Erythroblast (primary cell): ENCODE measurements at regions not wholly inside any gene's neighbourhood (a gene's known extent, or its start where the extent isn't known, plus 50 kb on each side); places are given as distances from the start of the nearest gene placed in this dataset.

ENCODE experiments used
- DNase-seq, 2 experiments: peaks; one replicate each; lab custom pipeline; 2025; lab: John Stamatoyannopoulos, UW
- GATA1 ChIP-seq: IDR thresholded peaks from 2 replicates; pipeline ENCODE4 v1.6.1; 2011; ENCODE audit warnings: low read depth, mild to moderate bottlenecking, control low read depth, low read length, moderate library complexity
- POLR2A ChIP-seq: IDR thresholded peaks from 2 replicates; pipeline ENCODE4 v1.6.1; 2011; ENCODE audit warnings: mild to moderate bottlenecking, low read length

- DNase-seq: no peak
- TF ChIP-seq POLR2A: no peak
- no peak for TF ChIP-seq GATA1
Measured at GRCh38 chr2:14737201-14737600, 104.7 kb downstream of the LRATD1 start.

DNA sequence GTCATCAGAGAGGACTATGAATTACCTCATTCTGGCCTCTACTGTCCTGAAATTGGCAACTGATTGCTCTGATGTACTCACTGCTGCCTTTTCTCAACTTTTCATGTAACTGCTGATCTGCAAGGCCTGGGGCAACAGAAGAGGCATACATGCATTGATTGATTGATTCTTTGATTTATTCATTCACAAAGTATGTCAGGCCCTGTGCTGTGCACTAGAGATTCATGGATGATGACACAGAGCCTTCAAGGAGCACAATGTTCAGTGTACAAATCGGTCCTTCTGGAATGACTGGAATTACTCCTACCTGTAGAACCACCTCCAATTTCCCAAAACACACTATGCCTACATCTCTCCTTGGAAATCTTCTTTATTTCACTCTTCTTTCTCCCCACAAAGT is 111.3 kb downstream of the LRATD1 start:
- DNase-seq: no peak
- TF ChIP-seq GATA1 (no peak), POLR2A (no peak)

- TF ChIP-seq POLR2A (no peak), GATA1 (no peak)
- DNase-seq: no peak
Measured at GRCh38 chr2:14745288-14746076, 113.0 kb downstream of the LRATD1 start.

- TF ChIP-seq POLR2A (no peak), GATA1 (no peak)
- DNase-seq: no peak
Measured at GRCh38 chr2:14746133-14746532, 113.6 kb downstream of the LRATD1 start.

- no peak for TF ChIP-seq GATA1
- no peak for TF ChIP-seq POLR2A
- no peak for DNase-seq
Measured at GRCh38 chr2:14747447-14747846, 114.9 kb downstream of the LRATD1 start.

DNA sequence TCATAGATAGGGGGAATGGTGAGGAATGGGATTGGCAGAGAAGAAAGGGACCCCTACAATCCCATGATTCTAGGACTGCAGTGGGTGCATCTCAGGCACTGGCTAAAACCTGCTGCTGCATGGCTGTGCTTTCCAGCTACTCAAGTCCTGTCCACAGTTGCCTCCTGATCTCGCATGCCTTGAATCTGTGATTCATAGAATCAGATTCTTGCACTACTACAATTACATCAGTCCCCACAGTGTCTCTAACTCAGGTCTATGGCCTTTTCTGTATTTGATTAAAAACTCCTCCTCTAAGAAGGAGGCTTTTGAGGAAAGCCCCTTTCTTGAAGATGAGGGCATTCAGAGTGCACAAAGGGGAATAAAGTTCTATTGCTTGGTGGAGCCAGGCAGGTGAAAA is 117.4 kb downstream of the LRATD1 start:
- TF ChIP-seq GATA1 (no peak), POLR2A (no peak)
- DNase-seq: no peak

DNA sequence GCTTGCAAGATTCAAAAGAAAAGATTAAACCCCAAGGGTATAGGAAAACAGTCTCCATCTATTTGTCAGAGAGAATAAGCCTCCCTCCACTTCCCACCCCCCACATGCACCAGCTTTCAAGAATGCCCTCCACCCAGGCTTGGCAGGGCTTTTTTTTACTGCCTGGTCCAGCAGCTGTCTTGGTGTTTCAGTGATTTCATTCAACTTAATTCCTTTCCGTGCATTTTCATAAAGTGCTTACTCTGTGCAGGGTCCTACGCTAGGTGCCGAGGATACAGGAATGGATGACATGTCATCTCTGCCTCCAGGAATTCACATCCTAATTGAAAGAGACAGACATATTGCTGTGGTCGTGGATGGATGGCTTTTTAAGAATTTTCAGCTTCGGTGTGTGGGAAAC is 117.9 kb downstream of the LRATD1 start:
- DNase-seq: no peak

GRCh38 chr2:14751581-14751980 is 119.1 kb downstream of the LRATD1 start:
- TF ChIP-seq GATA1: no peak
- TF ChIP-seq POLR2A: no peak

More for the DNA sequence above, 117.9 kb downstream of the LRATD1 start:
- TF ChIP-seq POLR2A (no peak), GATA1 (no peak)

DNA sequence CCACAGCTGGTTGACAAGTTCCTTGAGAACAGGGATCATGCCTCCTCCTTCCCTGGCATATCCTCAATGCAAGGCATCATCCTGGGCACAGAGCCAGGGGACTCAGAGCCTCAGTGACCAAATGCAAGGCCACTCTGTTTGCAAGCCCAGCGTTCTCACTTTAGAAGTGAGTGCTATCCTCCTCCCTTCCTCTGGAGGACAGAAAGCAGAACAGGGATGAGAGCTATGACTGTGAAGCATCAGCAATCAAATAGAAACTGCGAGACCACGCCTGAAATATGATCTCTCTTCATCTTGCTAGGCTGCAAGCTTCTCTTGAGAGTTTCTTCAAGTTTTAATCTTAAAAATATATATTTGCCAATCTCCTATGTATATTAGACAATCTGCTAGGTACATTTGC is 119.8 kb downstream of the LRATD1 start:
- DNase-seq: no peak
- TF ChIP-seq GATA1 (no peak), POLR2A (no peak)

More at GRCh38 chr2:14751581-14751980, 119.1 kb downstream of the LRATD1 start:
- DNase-seq: no peak

DNA sequence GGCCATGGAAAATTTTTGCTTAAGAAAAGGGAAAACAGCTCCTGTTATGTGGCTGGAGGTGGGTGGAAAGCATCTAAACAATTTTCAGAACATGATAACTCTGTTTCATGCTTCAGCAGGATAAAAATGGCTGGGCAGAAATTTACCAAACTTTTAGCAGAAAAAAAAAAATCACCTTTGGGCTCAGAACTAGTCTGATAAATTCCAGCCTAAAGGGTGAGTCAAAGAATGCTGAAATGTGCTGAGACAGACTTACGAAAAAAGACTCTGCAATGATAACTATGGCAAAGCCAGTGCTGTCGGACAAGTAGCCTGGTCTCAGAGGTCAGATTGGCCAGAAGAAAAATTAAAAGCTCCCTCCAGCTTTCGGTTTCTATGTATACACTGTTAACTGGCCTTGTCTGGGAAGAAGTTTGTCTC is 123.6 kb downstream of the LRATD1 start:
- TF ChIP-seq POLR2A (no peak), GATA1 (no peak)
- DNase-seq: no peak

- no peak for DNase-seq
- TF ChIP-seq POLR2A (no peak), GATA1 (no peak)
Measured at GRCh38 chr2:14756981-14757657, 124.6 kb downstream of the LRATD1 start.

DNA sequence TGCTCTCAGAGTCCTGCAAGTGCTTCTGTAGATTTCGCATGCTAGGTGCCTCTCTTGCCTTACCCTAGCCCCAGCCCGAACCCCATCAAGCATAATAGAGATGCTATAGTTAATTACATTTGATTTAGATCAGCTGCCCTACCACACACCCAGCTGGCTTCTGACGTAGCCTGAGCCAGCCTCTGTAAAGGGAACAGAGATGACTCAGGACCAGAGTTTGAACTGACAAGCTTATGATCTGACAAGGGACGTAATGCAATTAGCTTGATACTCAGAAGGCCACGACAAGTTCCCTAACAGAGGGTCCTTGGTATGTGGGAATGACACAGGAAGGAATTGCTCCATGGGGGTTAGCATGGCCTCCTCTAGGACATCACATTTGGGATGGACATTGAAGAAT is 126.6 kb downstream of the LRATD1 start:
- no peak for DNase-seq
- no peak for TF ChIP-seq GATA1
- no peak for TF ChIP-seq POLR2A

DNA sequence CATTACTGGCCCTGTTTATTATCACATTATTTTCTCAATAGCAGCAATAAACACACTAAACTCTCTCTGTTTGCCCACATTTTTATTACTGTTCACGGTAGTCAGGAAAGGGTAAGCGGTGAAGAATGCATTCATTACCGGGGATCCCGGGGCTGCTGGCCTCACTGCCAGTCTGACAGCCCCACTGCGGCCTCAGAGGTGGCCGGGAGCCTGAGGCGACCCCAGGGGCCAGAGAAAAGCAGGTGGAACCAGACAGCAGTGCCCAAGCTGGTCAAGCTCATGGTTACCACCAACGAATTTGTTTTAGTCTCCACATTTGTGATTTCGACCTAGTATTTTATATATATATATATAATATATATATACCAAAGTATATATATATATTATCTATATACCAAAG is 127.7 kb downstream of the LRATD1 start:
- DNase-seq: no peak
- TF ChIP-seq GATA1: no peak
- no peak for TF ChIP-seq POLR2A

DNA sequence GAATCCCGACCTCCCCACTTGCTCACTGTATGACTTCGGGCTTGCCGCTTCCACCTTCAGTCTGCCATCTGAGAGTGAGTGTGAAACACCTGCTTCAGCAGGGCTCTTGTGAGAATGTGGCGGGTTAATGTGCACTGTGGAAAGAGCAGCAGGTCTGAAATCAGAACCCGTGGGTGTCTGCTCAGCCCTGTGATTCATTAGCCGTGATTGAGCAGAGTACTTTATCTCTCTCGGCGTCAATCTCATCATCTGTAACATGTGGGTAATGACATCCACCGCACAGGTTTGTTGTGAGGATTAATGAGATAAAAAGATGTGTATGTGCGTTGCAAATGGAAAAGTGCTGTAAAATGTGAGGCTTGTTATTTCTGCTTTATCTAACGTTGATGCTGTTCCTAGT is 128.6 kb downstream of the LRATD1 start:
- no peak for DNase-seq
- TF ChIP-seq POLR2A: no peak
- TF ChIP-seq GATA1: no peak
